ENCODE measurements at regions not wholly inside any gene's neighbourhood (a gene's known extent, or its start where the extent isn't known, plus 50 kb on each side); places are given as distances from the start of the nearest gene placed in this dataset.

- no peaks in the 10 kb centered on the region for H3K27me3 ChIP-seq (ENCODE audit: control insufficient read depth, insufficient read depth, low read length)
- H4K20me1 ChIP-seq (ENCODE audit: insufficient read depth, low read length), result no peaks in the 10 kb centered on the region
- H3K9me1 ChIP-seq (ENCODE audit: insufficient read depth, low read length), result no peaks in the 10 kb centered on the region
- no peak overlapping the region for H3K4ac ChIP-seq (ENCODE audit: low read depth, low read length)
- no peak for DNase-seq
- no peak overlapping the region for H2BK15ac ChIP-seq (ENCODE audit: low read depth, low read length)
- no peak overlapping the region for H2AFZ ChIP-seq (replicated peaks; ENCODE audit: low read length, poor library complexity)
- no peaks in the 10 kb centered on the region for H3K36me3 ChIP-seq (ENCODE audit: control insufficient read depth, insufficient read depth, low read length)
- dilution Hi-C loops (cut with HindIII; ENCODE audit: low sequenced_read_pairs, unreplicated experiment), result no loop called here
- H3K27ac ChIP-seq (ENCODE audit: insufficient read depth, low read length), result no peak overlapping the region
- no peak overlapping the region for H3K14ac ChIP-seq (replicated peaks; ENCODE audit: low read depth, low read length)
- no peak overlapping the region for H3K4me2 ChIP-seq (ENCODE audit: low read depth, low read length)
- H3K4me1 ChIP-seq (ENCODE audit: control insufficient read depth, insufficient read depth, low read length), result no peaks in the 10 kb centered on the region
- no peaks in the 10 kb centered on the region for H3K79me1 ChIP-seq (ENCODE audit: low read depth in 1 of 2, low read length in 2 of 2)
- H4K91ac ChIP-seq (ENCODE audit: insufficient read depth, low read depth, low read length), result no peak overlapping the region
- no peak overlapping the region for H2BK5ac ChIP-seq (ENCODE audit: low read depth, low read length, poor library complexity, severe bottlenecking)
- H3K4me3 ChIP-seq (ENCODE audit: insufficient read depth, low read depth, low read length), result no peak overlapping the region
- no peak overlapping the region for H4K8ac ChIP-seq (ENCODE audit: low read depth in 2 of 2, low read length in 2 of 2)
- no peak for ATAC-seq (ENCODE audit: low read depth)
- WGBS, 2 experiments (ENCODE audit: extremely low coverage in 2 of 2, insufficient read length in 1 of 2), result 26% methylated on average over 2 of the region's 3 CpGs; no CpG with 5 or more reads in 1 of the 2 experiments
- H3K9me3 ChIP-seq (ENCODE audit: control insufficient read depth, insufficient read depth, low read length), result no peaks in the 10 kb centered on the region
- no TSS peak for BruUV-seq (replicated peaks)
- no peak overlapping the region for H2AK9ac ChIP-seq (replicated peaks; ENCODE audit: low read depth, low read length, poor library complexity)
- POLR2A ChIA-PET (ENCODE audit: unreplicated experiment), result no interaction called here
- H3K18ac ChIP-seq (ENCODE audit: low read depth, low read length), result no peak overlapping the region
- TF ChIP-seq POLR2A (IDR thresholded peaks at IDR 0.05; ENCODE audit: low read depth, low read length), result no peak
- no peak for TF ChIP-seq NFE2L2 (IDR thresholded peaks at IDR 0.05; ENCODE audit: low read depth, low read length)
- TF ChIP-seq CTCF (conservative IDR thresholded peaks at IDR 0.05; ENCODE audit: low read depth, low read length), result no peak
- TF ChIP-seq FOS (IDR thresholded peaks at IDR 0.05; ENCODE audit: low read depth, low read length), result no peak
- no peak for TF ChIP-seq RFX5 (IDR thresholded peaks at IDR 0.05; ENCODE audit: low read depth, low read length)
- no peak for TF ChIP-seq CHD1 (IDR thresholded peaks at IDR 0.05; ENCODE audit: low read depth, low read length)
- no peak for TF ChIP-seq USF2 (IDR thresholded peaks at IDR 0.05; ENCODE audit: low read depth, low read length)
- no peak for TF ChIP-seq MAZ (IDR thresholded peaks at IDR 0.05; ENCODE audit: borderline replicate concordance, low read depth, low read length)
- TF ChIP-seq RCOR1 (IDR thresholded peaks at IDR 0.05; ENCODE audit: insufficient replicate concordance, low read length), result no peak
- no peak for TF ChIP-seq SMC3 (IDR thresholded peaks at IDR 0.05; ENCODE audit: low read depth, low read length)
- no peak for TF ChIP-seq ELK1 (IDR thresholded peaks at IDR 0.05; ENCODE audit: borderline replicate concordance, low read depth, low read length)
- no peak for TF ChIP-seq MXI1 (IDR thresholded peaks at IDR 0.05; ENCODE audit: borderline replicate concordance, low read depth, low read length)
- TF ChIP-seq BHLHE40 (IDR thresholded peaks at IDR 0.05; ENCODE audit: low read depth, low read length), result no peak
- TF ChIP-seq CEBPB (IDR thresholded peaks at IDR 0.05; ENCODE audit: low read depth, low read length), result no peak
- TF ChIP-seq MAFK (IDR thresholded peaks at IDR 0.05; ENCODE audit: low read depth, low read length), result no peak
- no peak for TF ChIP-seq RAD21 (IDR thresholded peaks at IDR 0.05; ENCODE audit: low read length)
- intact Hi-C loops (cut with micrococcal nuclease), result no loop called here
- CTCF ChIA-PET, result no interaction called here
- H3K23ac ChIP-seq (ENCODE audit: low read depth, low read length), result no peak overlapping the region
- H3K9ac ChIP-seq (ENCODE audit: low read depth, low read length), result no peak overlapping the region
- H2BK120ac ChIP-seq (ENCODE audit: low read depth, low read length), result no peak overlapping the region
- no peak overlapping the region for H3K56ac ChIP-seq (ENCODE audit: extremely low read depth, insufficient read depth, low read length)
- no peak overlapping the region for H4K5ac ChIP-seq (ENCODE audit: low read depth, low read length)
- no peak overlapping the region for H2BK20ac ChIP-seq (ENCODE audit: low read depth, low read length)
- in situ Hi-C loops (cut with MboI; ENCODE audit: low sequenced_read_pairs), result no loop called here
- H2AK5ac ChIP-seq (ENCODE audit: low read depth, low read length), result no peak overlapping the region
These were observed 103.4 kb upstream of the SGCD start for GRCh38 chr5:156223547-156223946.
